NCI-H187 (cell line): ENCODE measurements at regions not wholly inside any gene's neighbourhood (a gene's known extent, or its start where the extent isn't known, plus 50 kb on each side); places are given as distances from the start of the nearest gene placed in this dataset.
"Not testable (repeated sequence)": the region's sequence is repeated elsewhere in the genome, so short reads cannot be mapped to it uniquely, and the experiment has no call there.

Experiments
- DNase-seq, 2 experiments: peaks; one replicate each; lab custom pipeline; 2025; lab: John Stamatoyannopoulos, UW

GRCh38 chr10:20502903-20503585 lies 394.1 kb downstream of the NEBL start:
- DNase-seq = no peak

- DNase-seq = no peak
Measured at GRCh38 chr10:20494474-20494873, 402.6 kb downstream of the NEBL start.

GRCh38 chr10:20492447-20492846 lies 404.7 kb downstream of the NEBL start:
- DNase-seq = no peak

- no peak for DNase-seq
Measured at GRCh38 chr10:20489961-20490360, 407.1 kb downstream of the NEBL start.

GRCh38 chr10:20486791-20487190 lies 410.3 kb downstream of the NEBL start:
- no peak for DNase-seq

- DNase-seq = no peak
Measured at GRCh38 chr10:20485554-20485953, 411.6 kb downstream of the NEBL start.

- no peak for DNase-seq
Measured at GRCh38 chr10:20481054-20481453, 416.1 kb downstream of the NEBL start.

GRCh38 chr10:20480575-20480974 lies 416.5 kb downstream of the NEBL start:
- DNase-seq = not testable (repeated sequence)

- DNase-seq = no peak
Measured at GRCh38 chr10:20474064-20474463, 423.0 kb downstream of the NEBL start.

GRCh38 chr10:20473023-20473760 lies 423.9 kb downstream of the NEBL start:
- DNase-seq = no peak

- no peak for DNase-seq
Measured at GRCh38 chr10:20466731-20467130, 430.4 kb downstream of the NEBL start.

GRCh38 chr10:20457649-20458048 lies 439.5 kb downstream of the NEBL start:
- no peak for DNase-seq

GRCh38 chr10:20455774-20456173 lies 441.3 kb downstream of the NEBL start:
- DNase-seq = no peak

GRCh38 chr10:20454331-20454730 lies 442.8 kb downstream of the NEBL start:
- DNase-seq = no peak

GRCh38 chr10:20446561-20447193 lies 450.4 kb downstream of the NEBL start:
- no peak for DNase-seq

GRCh38 chr10:20443094-20443493 lies 454.0 kb downstream of the NEBL start:
- no peak for DNase-seq

- no peak for DNase-seq
Measured at GRCh38 chr10:20429742-20430141, 467.4 kb downstream of the NEBL start.

GRCh38 chr10:20427821-20428220 lies 469.3 kb downstream of the NEBL start:
- DNase-seq = no peak

GRCh38 chr10:20418286-20418685 lies 478.8 kb downstream of the NEBL start:
- DNase-seq = no peak

- DNase-seq = no peak
Measured at GRCh38 chr10:20417791-20418190, 479.3 kb downstream of the NEBL start.

- DNase-seq = no peak
Measured at GRCh38 chr10:20415684-20416083, 481.4 kb downstream of the NEBL start.

GRCh38 chr10:20407357-20407756 lies 489.8 kb downstream of the NEBL start:
- DNase-seq = no peak
